Ishikawa (cell line): ENCODE measurements at regions not wholly inside any gene's neighbourhood (a gene's known extent, or its start where the extent isn't known, plus 50 kb on each side); places are given as distances from the start of the nearest gene placed in this dataset.

Experiments used
- CREB1 ChIP-seq: IDR thresholded peaks from 2 replicates; pipeline ENCODE4 v1.6.1; 2012; ENCODE audit warnings: low read depth
- EP300 ChIP-seq: IDR thresholded peaks from 2 replicates; pipeline ENCODE4 v1.6.1; 2012; ENCODE audit warnings: borderline replicate concordance
- FOXM1 ChIP-seq: IDR thresholded peaks from 2 replicates; pipeline ENCODE4 v1.6.1; 2012; ENCODE audit warnings: low read depth, borderline replicate concordance
- NFIC ChIP-seq: IDR thresholded peaks from 2 replicates; pipeline ENCODE4 v1.6.1; 2012
- RAD21 ChIP-seq: IDR thresholded peaks from 2 replicates; pipeline ENCODE4 v1.6.1; 2012; ENCODE audit warnings: low read depth
- TEAD4 ChIP-seq: IDR thresholded peaks from 2 replicates; pipeline ENCODE4 v1.6.1; 2012
- YY1 ChIP-seq: IDR thresholded peaks from 2 replicates; pipeline ENCODE4 v1.6.1; 2012; ENCODE audit warnings: low read depth
- TF ChIP-seq, protein P1 (sequence below): IDR thresholded peaks from 2 replicates; pipeline ENCODE4 v1.6.1; 2012; ENCODE audit warnings: low read depth, mild to moderate bottlenecking
- TF ChIP-seq, protein P2 (sequence below): IDR thresholded peaks from 2 replicates; pipeline ENCODE4 v1.6.1; 2012

DNA sequence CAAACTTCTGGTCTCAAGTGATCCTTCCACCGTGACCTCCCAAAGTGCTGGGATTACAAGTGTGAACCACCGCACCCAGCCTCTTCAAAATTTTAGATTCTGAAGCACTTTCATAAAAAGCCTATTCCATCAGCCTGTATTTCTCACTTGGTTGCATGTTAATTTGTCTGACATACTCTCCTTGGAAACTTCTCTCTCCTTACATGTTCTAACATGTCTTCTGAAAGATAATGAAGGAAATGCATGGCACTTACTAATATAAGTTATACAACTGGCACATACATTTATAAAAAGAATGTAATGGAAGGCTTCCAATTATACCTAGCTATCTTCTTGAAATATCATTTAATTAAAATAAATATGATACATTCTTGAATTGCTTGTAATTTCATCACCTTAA lies 597.5 kb downstream of the TBC1D32 start:
- TF ChIP-seq YY1 (no peak), EP300 (no peak), TEAD4 (no peak), CREB1 (no peak), RAD21 (no peak), FOXM1 (no peak), NFIC (no peak)
- TF ChIP-seq, protein P1, sequence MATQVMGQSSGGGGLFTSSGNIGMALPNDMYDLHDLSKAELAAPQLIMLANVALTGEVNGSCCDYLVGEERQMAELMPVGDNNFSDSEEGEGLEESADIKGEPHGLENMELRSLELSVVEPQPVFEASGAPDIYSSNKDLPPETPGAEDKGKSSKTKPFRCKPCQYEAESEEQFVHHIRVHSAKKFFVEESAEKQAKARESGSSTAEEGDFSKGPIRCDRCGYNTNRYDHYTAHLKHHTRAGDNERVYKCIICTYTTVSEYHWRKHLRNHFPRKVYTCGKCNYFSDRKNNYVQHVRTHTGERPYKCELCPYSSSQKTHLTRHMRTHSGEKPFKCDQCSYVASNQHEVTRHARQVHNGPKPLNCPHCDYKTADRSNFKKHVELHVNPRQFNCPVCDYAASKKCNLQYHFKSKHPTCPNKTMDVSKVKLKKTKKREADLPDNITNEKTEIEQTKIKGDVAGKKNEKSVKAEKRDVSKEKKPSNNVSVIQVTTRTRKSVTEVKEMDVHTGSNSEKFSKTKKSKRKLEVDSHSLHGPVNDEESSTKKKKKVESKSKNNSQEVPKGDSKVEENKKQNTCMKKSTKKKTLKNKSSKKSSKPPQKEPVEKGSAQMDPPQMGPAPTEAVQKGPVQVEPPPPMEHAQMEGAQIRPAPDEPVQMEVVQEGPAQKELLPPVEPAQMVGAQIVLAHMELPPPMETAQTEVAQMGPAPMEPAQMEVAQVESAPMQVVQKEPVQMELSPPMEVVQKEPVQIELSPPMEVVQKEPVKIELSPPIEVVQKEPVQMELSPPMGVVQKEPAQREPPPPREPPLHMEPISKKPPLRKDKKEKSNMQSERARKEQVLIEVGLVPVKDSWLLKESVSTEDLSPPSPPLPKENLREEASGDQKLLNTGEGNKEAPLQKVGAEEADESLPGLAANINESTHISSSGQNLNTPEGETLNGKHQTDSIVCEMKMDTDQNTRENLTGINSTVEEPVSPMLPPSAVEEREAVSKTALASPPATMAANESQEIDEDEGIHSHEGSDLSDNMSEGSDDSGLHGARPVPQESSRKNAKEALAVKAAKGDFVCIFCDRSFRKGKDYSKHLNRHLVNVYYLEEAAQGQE: no peak
- TF ChIP-seq, protein P2, sequence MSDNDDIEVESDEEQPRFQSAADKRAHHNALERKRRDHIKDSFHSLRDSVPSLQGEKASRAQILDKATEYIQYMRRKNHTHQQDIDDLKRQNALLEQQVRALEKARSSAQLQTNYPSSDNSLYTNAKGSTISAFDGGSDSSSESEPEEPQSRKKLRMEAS: no peak
